Keratinocyte (primary cell): ENCODE measurements at regions not wholly inside any gene's neighbourhood (a gene's known extent, or its start where the extent isn't known, plus 50 kb on each side); places are given as distances from the start of the nearest gene placed in this dataset.

Source experiments
- DNase-seq: peaks from one replicate; pipeline ENCODE4 v3.0.0-alpha.2; 2011; ENCODE audit warnings: low read depth, missing footprints, low spot score
- FAIRE-seq: peaks from 2 replicates; lab custom pipeline; 2011; peaks lifted over from hg19 to GRCh38; lab: Jason Lieb, UNC
- H2AFZ ChIP-seq: 2 replicates; pipeline ENCODE4 v1.6.0; 2012; ENCODE audit warnings: low read length, control low read depth, inconsistent platforms; ENCODE audit not compliant: control insufficient read depth
- H3K27ac ChIP-seq: 2 replicates; pipeline ENCODE4 v1.5.1; 2011; ENCODE audit warnings: low read length; ENCODE audit not compliant: control insufficient read depth, insufficient read depth
- H3K27me3 ChIP-seq: 3 replicates; pipeline ENCODE4 v1.6.0; 2011; ENCODE audit warnings: low read length; ENCODE audit not compliant: control insufficient read depth, insufficient read depth; ENCODE audit errors: extremely low read depth
- H3K36me3 ChIP-seq, 2 experiments: 2 replicates in 1 of 2; 3 replicates in 1 of 2; pipeline ENCODE4 v1.5.1; 2011; ENCODE audit warnings: low read length in 2 of 2, mild to moderate bottlenecking in 1 of 2; ENCODE audit not compliant: control insufficient read depth in 2 of 2, insufficient read depth in 2 of 2; ENCODE audit errors: extremely low read depth in 1 of 2
- H3K4me1 ChIP-seq: 3 replicates; pipeline ENCODE4 v1.5.1; 2011; ENCODE audit warnings: low read length; ENCODE audit not compliant: control insufficient read depth, insufficient read depth; ENCODE audit errors: extremely low read depth
- H3K4me2 ChIP-seq: 3 replicates; pipeline ENCODE4 v1.6.0; 2011; ENCODE audit warnings: low read depth, low read length; ENCODE audit not compliant: control insufficient read depth, insufficient read depth; ENCODE audit errors: extremely low read depth
- H3K4me3 ChIP-seq, 3 experiments: fragments of 200-600 bp in 1 of 3; sonication (generic) in 1 of 3; 2 replicates in 2 of 3; 3 replicates in 1 of 3; pipeline ENCODE4 v1.5.1; 2011 to 2016; ENCODE audit warnings: low read length in 3 of 3, mild to moderate bottlenecking in 3 of 3, control low read depth in 2 of 3, inconsistent platforms in 1 of 3, low read depth in 1 of 3, mixed read lengths in 1 of 3, mixed run types in 1 of 3, moderate library complexity in 1 of 3; ENCODE audit not compliant: control insufficient read depth in 2 of 3, insufficient read depth in 2 of 3; ENCODE audit errors: extremely low read depth in 1 of 3
- H3K79me2 ChIP-seq: 2 replicates; pipeline ENCODE4 v1.6.0; 2012; ENCODE audit warnings: low read length; ENCODE audit not compliant: control insufficient read depth, insufficient read depth
- H3K9ac ChIP-seq: 3 replicates; pipeline ENCODE4 v1.6.0; 2011; ENCODE audit warnings: low read length; ENCODE audit not compliant: control insufficient read depth, insufficient read depth; ENCODE audit errors: extremely low read depth
- H3K9me1 ChIP-seq: 3 replicates; pipeline ENCODE4 v1.6.0; 2011; ENCODE audit warnings: low read length; ENCODE audit not compliant: control insufficient read depth, insufficient read depth; ENCODE audit errors: extremely low read depth
- H3K9me3 ChIP-seq: 2 replicates; pipeline ENCODE4 v1.5.1; 2012; ENCODE audit warnings: low read depth, low read length; ENCODE audit not compliant: control insufficient read depth
- H4K20me1 ChIP-seq: 3 replicates; pipeline ENCODE4 v1.6.0; 2011; ENCODE audit warnings: low read length; ENCODE audit not compliant: control insufficient read depth, insufficient read depth; ENCODE audit errors: extremely low read depth
- CTCF ChIP-seq, 3 experiments: IDR thresholded peaks in 1 of 3; conservative IDR thresholded peaks in 1 of 3; optimal IDR thresholded peaks in 1 of 3; 2 replicates in 2 of 3; 3 replicates in 1 of 3; pipeline versions ENCODE3 to v1.5.1; 2011; ENCODE audit warnings: low read length in 3 of 3, mild to moderate bottlenecking in 3 of 3, moderate library complexity in 2 of 3, control low read depth in 1 of 3, inconsistent platforms in 1 of 3; ENCODE audit not compliant: insufficient read depth in 2 of 3; ENCODE audit errors: extremely low read depth in 1 of 3
- EZH2 ChIP-seq: IDR thresholded peaks from one replicate; pipeline ENCODE4 v1.6.1; 2012; ENCODE audit warnings: inconsistent platforms, mild to moderate bottlenecking, low read length, moderate library complexity
- dilution Hi-C: fragments of 300-500 bp; cut with MboI; formaldehyde crosslinking; loops from one replicate; pipeline ENCODE4 v1.7.0; 2020; ENCODE audit warnings: low sequenced_read_pairs; ENCODE audit not compliant: extremely low pct_ligation_motif_present

GRCh38 chr2:117701365-117701764 lies 113.1 kb upstream of the DDX18 start:
- no peak for DNase-seq
- Histone ChIP-seq H3K9me1 (no peaks in the 10 kb centered on the region), H3K4me1 (no peaks in the 10 kb centered on the region), H3K27me3 (no peaks in the 10 kb centered on the region), H3K9ac (no peak overlapping the region), H2AFZ (no peak overlapping the region), H3K27ac (no peak overlapping the region), H3K36me3 (no peaks in the 10 kb centered on the region), H3K9me3 (no peaks in the 10 kb centered on the region), H3K79me2 (no peaks in the 10 kb centered on the region), H3K4me3 (no peak overlapping the region), H3K4me2 (no peak overlapping the region), H4K20me1 (no peaks in the 10 kb centered on the region)
- FAIRE-seq: no peak
- TF ChIP-seq EZH2: no peak
- TF ChIP-seq CTCF (optimal IDR thresholded peaks at IDR 0.05 in 1 of 3, IDR thresholded peaks at IDR 0.05 in 1 of 3, conservative IDR thresholded peaks at IDR 0.05 in 1 of 3; ENCODE audit: extremely low read depth in 1 of 3, insufficient read depth in 2 of 3, low read length in 3 of 3): no peak
- dilution Hi-C loops: no loop called here

DNA sequence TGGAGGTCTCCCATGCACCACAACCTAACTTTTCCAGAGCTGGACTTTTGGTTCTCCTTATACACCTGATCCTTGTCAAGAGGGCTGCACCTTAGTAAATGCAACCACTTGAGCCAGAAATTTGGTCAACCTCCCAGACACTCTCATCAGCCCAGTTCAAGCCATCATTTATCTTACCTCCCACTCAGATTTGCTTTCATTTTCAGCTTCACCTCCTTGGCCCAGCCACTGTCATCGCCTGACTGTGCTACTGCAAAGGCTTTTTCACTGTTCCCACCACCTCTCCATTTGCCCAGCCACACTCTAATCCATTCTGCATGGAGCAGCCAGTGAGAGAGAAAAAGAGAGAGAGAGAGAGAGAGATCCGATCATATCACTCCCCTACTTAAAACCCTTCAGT lies 112.4 kb upstream of the DDX18 start:
- dilution Hi-C loops: no loop called here
- no peaks in the 10 kb centered on the region for H3K27me3 ChIP-seq
- no peak overlapping the region for H3K4me3 ChIP-seq
- DNase-seq (no peak), FAIRE-seq (no peak)
- TF ChIP-seq CTCF (optimal IDR thresholded peaks at IDR 0.05 in 1 of 3, IDR thresholded peaks at IDR 0.05 in 1 of 3, conservative IDR thresholded peaks at IDR 0.05 in 1 of 3; ENCODE audit: extremely low read depth in 1 of 3, insufficient read depth in 2 of 3, low read length in 3 of 3) (no peak), EZH2 (no peak)
- H3K4me1 ChIP-seq: no peaks in the 10 kb centered on the region
- H3K9ac ChIP-seq: no peak overlapping the region
- H4K20me1 ChIP-seq: no peaks in the 10 kb centered on the region
- H3K4me2 ChIP-seq: no peak overlapping the region
- H3K79me2 ChIP-seq: no peaks in the 10 kb centered on the region
- H2AFZ ChIP-seq: no peak overlapping the region
- H3K27ac ChIP-seq: no peak overlapping the region
- no peaks in the 10 kb centered on the region for H3K9me1 ChIP-seq
- H3K36me3 ChIP-seq: no peaks in the 10 kb centered on the region
- no peaks in the 10 kb centered on the region for H3K9me3 ChIP-seq
